ENCODE measurements at regions not wholly inside any gene's neighbourhood (a gene's known extent, or its start where the extent isn't known, plus 50 kb on each side); places are given as distances from the start of the nearest gene placed in this dataset.
A peak's percentile ranks its signal among the peaks of the same experiment; 100 is the strongest.

DNA sequence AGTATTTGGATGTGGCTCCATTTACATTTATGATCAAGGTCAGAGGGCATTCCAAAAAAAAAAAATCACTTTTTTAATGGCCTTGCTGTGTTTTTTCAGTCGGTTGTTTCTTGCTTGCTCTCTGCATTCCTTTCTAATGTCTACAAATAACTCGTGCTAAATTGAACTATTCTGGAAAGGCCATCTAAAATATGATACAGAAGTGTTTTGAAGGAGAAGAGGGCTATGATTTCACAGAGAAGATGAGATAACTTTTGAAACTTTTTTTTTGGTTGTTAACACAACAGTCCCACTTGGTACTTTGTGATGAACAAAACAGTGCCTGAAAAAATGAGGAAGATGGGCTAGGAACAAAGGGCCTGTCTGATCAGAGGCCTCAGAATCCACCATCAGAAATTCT lies 156.1 kb upstream of the SMLR1 start:
- Histone ChIP-seq H3K9ac (ENCODE audit: extremely low read depth, low read length, poor library complexity, severe bottlenecking) (no peak overlapping the region), H3K4me1 (ENCODE audit: control insufficient read depth, insufficient read depth, low read length) (no peaks in the 10 kb centered on the region), H3K4me3 (ENCODE audit: low read length) (no peak overlapping the region), H3K27ac (ENCODE audit: low read depth, low read length) (peak overlapping the region; percentile 24), H3K9me3 (ENCODE audit: control insufficient read depth, low read length) (no peaks in the 10 kb centered on the region), H3K27me3 (ENCODE audit: control insufficient read depth, insufficient read depth, low read length, poor library complexity, severe bottlenecking) (no peaks in the 10 kb centered on the region), H3K36me3 (ENCODE audit: control insufficient read depth, insufficient read depth, low read length) (no peaks in the 10 kb centered on the region)
- no peak overlapping the region for H3K4me3 Mint-ChIP-seq
- no peak overlapping the region for H3K27ac Mint-ChIP-seq
- no peaks in the 10 kb centered on the region for H3K9me3 Mint-ChIP-seq
- DNase-seq, result no peak
- no peaks in the 10 kb centered on the region for H3K4me1 Mint-ChIP-seq
- no peaks in the 10 kb centered on the region for H3K27me3 Mint-ChIP-seq (ENCODE audit: insufficient read depth)
- H3K36me3 Mint-ChIP-seq (ENCODE audit: low read depth), result no peaks in the 10 kb centered on the region
- 80 to 88% methylated on average over 1 to 2 of the region's 2 CpGs for WGBS, 2 experiments (ENCODE audit: insufficient coverage in 1 of 2, insufficient read length in 1 of 2)
- TF ChIP-seq, protein P1, sequence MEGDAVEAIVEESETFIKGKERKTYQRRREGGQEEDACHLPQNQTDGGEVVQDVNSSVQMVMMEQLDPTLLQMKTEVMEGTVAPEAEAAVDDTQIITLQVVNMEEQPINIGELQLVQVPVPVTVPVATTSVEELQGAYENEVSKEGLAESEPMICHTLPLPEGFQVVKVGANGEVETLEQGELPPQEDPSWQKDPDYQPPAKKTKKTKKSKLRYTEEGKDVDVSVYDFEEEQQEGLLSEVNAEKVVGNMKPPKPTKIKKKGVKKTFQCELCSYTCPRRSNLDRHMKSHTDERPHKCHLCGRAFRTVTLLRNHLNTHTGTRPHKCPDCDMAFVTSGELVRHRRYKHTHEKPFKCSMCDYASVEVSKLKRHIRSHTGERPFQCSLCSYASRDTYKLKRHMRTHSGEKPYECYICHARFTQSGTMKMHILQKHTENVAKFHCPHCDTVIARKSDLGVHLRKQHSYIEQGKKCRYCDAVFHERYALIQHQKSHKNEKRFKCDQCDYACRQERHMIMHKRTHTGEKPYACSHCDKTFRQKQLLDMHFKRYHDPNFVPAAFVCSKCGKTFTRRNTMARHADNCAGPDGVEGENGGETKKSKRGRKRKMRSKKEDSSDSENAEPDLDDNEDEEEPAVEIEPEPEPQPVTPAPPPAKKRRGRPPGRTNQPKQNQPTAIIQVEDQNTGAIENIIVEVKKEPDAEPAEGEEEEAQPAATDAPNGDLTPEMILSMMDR (conservative IDR thresholded peaks at IDR 0.05), result no peak

DNA sequence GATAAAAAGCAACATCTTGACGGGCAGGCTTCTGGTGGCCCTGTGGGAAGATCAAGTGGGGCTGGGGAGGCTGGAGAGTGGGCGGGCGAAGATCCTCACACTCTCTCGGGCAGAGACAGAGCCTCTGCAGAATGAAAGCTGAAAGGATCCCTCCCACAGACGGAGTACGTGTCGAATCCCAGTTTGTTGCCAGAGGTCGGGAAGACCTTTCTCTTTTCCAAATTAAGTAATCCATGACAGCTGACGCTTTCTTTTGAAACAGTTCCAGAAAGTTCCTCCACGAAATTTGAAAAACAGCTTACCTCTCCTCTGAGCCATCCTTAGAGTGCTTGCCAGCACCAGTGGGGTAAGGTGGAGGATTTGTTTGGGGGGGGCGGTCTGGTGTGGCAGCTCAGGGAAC lies 155.6 kb upstream of the SMLR1 start:
- Histone ChIP-seq H3K36me3 (ENCODE audit: control insufficient read depth, insufficient read depth, low read length) (no peaks in the 10 kb centered on the region), H3K27ac (ENCODE audit: low read depth, low read length) (peak overlapping the region; percentile 24), H3K4me3 (ENCODE audit: low read length) (no peak overlapping the region), H3K27me3 (ENCODE audit: control insufficient read depth, insufficient read depth, low read length, poor library complexity, severe bottlenecking) (no peaks in the 10 kb centered on the region), H3K4me1 (ENCODE audit: control insufficient read depth, insufficient read depth, low read length) (no peaks in the 10 kb centered on the region), H3K9ac (ENCODE audit: extremely low read depth, low read length, poor library complexity, severe bottlenecking) (no peak overlapping the region), H3K9me3 (ENCODE audit: control insufficient read depth, low read length) (no peaks in the 10 kb centered on the region)
- Mint-ChIP-seq H3K4me3 (no peak overlapping the region), H3K36me3 (ENCODE audit: low read depth) (no peaks in the 10 kb centered on the region), H3K4me1 (no peaks in the 10 kb centered on the region), H3K9me3 (no peaks in the 10 kb centered on the region), H3K27me3 (ENCODE audit: insufficient read depth) (no peaks in the 10 kb centered on the region), H3K27ac (peak overlapping the region; percentile 19)
- TF ChIP-seq, protein P1 (conservative IDR thresholded peaks at IDR 0.05), result no peak
- no peak for DNase-seq
- WGBS, 2 experiments (ENCODE audit: insufficient coverage in 1 of 2, insufficient read length in 1 of 2), result 74 to 79% methylated on average over 6 to 10 of the region's 11 CpGs

DNA sequence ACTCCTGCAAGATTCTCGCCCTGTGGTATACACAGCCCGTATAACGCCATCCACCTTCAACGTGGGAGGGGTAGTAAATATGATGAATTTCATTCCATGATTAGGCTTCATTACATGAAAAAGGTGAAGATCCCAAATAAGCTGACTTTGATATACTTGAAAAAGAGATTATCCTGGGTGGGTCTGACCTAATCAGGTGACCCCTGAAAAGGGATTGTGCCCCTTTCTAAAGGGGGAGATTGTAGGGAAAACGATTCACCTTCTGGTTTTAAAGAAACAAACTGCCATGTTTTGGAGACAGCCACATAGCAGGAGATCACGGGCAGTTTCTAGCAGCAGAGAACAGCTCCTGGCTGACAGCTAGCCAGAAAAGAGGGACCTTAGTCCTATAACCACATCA lies 155.1 kb upstream of the SMLR1 start:
- DNase-seq, result no peak
- no peaks in the 10 kb centered on the region for H3K27me3 ChIP-seq (ENCODE audit: control insufficient read depth, insufficient read depth, low read length, poor library complexity, severe bottlenecking)
- no peak overlapping the region for H3K4me3 Mint-ChIP-seq
- no peak overlapping the region for H3K27ac Mint-ChIP-seq
- WGBS, 2 experiments (ENCODE audit: insufficient coverage in 1 of 2, insufficient read length in 1 of 2), result 90% methylated on average over 4 to 6 of the region's 6 CpGs
- no peaks in the 10 kb centered on the region for H3K27me3 Mint-ChIP-seq (ENCODE audit: insufficient read depth)
- H3K27ac ChIP-seq (ENCODE audit: low read depth, low read length), result no peak overlapping the region
- no peak overlapping the region for H3K4me3 ChIP-seq (ENCODE audit: low read length)
- H3K9ac ChIP-seq (ENCODE audit: extremely low read depth, low read length, poor library complexity, severe bottlenecking), result no peak overlapping the region
- H3K4me1 Mint-ChIP-seq, result no peaks in the 10 kb centered on the region
- H3K9me3 Mint-ChIP-seq, result no peaks in the 10 kb centered on the region
- no peaks in the 10 kb centered on the region for H3K9me3 ChIP-seq (ENCODE audit: control insufficient read depth, low read length)
- no peaks in the 10 kb centered on the region for H3K4me1 ChIP-seq (ENCODE audit: control insufficient read depth, insufficient read depth, low read length)
- no peaks in the 10 kb centered on the region for H3K36me3 ChIP-seq (ENCODE audit: control insufficient read depth, insufficient read depth, low read length)
- TF ChIP-seq, protein P1 (conservative IDR thresholded peaks at IDR 0.05), result no peak
- no peaks in the 10 kb centered on the region for H3K36me3 Mint-ChIP-seq (ENCODE audit: low read depth)
